Activated CD4-positive, alpha-beta T cell treated with anti-CD3 and anti-CD28 coated beads, Interleukin-2, Interleukin-6, amounts not matched to agents 100 ng/mL and 50 ng/mL, durations not matched to agents 16 hours and 8 hours (primary cell): ENCODE measurements at regions not wholly inside any gene's neighbourhood (a gene's known extent, or its start where the extent isn't known, plus 50 kb on each side); places are given as distances from the start of the nearest gene placed in this dataset.
"Not testable (repeated sequence)": the region's sequence is repeated elsewhere in the genome, so short reads cannot be mapped to it uniquely, and the experiment has no call there.

Experiments used
- DNase-seq: peaks from one replicate; pipeline ENCODE4 v3.0.0-alpha.2; 2020

DNA sequence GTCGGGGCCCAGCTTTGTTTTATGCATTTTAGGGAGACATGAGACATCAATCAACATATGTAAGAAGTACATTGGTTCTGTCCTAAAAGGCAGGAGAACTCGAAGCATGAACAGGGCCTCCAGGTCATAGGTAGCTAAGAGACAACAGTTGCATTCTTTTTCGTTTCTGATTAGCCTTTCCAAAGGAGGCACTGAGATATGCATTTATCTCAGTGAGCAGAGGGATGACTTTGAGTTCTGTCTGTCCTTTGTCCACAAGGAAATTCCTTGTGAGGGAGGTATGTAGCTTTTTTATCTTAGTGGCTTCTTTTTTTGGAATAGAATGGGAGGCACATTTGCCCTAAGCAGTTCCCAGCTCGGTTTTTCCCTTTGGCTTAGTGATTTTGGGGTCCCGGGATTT, 109.5 kb upstream of the KIF2A start:
- DNase-seq = not testable (repeated sequence)

DNA sequence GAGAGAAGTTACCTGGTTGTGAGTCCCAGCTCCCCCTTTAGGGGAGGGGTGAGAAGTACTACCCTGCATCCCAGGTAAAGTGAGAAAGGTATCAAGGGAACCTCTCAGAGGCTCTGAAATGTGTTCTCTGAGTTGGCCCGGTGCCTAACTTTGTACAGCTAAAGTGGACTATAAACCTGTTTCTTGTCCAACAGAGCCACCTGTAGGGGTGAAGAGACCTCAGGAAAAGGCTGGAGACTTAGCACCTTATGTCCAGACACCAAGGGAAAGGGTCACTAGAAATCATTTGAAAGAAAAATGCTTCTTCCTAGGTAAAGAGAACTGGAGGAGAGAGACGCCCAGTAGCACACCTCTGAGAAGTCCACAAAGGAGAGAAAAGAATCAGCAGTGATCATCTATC, 108.3 kb upstream of the KIF2A start:
- DNase-seq = no peak

DNA sequence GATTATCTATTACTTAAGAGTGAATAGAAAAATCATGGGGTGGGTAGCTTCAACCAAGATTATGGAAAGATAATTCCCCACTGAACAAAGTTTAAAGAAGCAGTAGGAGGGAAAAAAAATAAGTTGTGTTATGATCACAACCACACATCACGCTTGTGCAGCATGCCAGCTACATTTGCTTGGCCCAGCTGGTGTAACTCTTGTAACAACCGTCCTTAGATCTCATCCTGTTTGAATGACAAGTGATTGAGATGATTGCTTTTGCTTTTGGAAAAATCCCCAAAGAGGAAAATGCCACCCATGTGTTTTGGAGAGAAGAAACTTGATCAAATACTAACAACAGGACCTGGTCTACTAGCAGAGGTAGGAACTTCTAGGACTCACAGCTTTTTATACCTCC, 107.6 kb upstream of the KIF2A start:
- DNase-seq = no peak

DNA sequence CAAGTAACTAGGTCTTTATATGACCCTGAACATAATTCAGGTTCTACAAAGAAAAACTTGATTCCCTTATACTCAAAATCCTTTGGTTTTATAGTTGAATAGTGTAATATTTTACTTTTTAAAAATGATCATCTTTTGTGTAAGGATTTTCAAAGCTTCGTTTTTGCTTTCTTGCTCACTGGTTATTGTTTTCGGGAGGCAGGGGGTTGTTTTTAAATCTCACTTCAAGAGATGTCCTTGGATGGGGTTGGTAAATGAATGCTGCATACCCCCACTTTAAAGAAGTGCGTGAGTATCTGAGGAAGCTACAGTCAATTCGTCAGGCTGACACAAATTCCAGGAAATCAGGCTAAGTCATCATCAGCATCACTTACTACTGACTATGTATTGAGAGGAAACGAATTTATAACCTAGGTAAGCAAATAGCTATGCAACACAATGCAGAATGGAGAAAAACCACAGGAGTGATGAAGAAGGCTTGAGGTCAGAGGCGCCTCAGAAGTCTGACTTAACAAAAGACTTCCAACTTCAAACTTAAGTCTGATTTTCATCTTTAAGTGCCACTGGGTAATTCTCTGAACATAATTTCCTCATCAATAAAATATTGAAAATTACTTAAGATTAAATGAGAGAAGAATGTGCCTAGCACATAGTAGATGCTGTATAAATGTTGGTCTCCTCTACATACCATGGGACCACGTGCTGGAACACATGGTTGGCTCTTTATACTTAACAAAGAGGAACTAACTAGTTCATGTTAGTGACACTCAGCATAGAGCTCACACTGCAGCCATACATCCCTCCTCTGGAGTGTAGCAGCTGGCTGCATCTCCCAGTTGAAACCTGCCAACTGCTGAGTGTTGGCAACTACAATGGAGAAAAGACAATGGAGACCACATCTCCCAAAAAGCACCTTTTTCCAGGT, 106.0 kb upstream of the KIF2A start:
- DNase-seq = peak; percentile 50

DNA sequence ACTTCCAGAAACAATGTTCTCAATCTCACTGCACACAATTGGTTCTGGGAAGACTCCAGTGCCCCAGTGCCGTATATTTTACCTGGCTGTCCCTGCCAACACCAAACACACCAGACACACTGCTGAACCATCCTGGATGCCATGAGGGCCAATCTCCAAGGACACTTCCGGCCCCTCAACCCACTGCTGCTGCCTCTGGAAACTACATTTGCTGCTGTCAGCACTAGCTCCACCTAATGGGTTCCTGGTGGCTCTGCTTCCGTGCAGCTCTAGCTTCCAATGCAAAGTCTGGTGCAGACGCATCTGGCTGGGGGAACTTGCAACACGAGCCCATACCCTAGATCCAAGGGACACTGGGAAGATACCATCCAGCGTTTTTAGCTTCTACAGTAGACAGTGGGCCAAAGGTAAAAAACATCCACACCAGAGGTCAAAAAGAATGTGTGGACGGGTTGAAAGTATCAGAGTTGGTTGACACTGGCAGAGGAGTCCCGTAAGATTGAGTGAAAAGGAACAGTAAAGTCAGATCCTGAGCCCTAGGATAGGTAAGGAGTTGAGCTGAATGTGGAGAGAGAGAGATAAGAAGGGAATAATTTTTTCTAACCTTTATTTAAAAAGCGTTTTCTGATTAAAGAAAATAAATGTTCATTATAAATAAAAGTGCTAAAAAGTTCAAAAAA, 99.7 kb upstream of the KIF2A start:
- DNase-seq = no peak

DNA sequence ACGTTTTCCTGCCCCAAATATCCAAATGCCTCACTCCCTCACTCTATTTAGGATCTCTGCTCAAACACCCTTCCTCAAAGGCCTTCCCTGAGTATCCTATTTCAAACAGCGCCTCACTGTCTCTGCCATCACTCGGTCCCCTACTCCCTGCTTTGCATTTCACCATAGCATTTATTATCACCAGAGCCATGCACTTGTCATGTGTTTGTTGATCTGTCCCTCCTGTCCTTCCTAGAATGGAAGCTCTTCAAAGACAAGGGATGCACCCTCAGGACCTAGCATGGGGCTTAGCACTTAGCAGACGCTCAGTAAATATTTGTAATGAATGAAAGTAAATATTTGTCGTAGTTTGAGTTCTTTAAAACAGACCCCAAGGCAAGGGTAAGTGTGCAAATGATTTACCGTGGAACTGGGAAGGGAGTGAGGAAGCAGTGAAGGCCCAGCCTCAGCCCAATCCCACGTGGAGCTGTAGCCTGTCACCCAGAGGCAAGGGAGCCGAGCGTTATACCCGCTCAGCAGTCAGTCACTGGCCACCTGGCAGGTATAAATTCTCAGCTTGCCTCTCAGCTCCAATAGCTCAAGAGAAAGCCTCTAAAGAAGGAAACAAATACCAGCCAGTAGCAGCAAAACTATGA, 97.7 kb upstream of the KIF2A start:
- DNase-seq = no peak

DNA sequence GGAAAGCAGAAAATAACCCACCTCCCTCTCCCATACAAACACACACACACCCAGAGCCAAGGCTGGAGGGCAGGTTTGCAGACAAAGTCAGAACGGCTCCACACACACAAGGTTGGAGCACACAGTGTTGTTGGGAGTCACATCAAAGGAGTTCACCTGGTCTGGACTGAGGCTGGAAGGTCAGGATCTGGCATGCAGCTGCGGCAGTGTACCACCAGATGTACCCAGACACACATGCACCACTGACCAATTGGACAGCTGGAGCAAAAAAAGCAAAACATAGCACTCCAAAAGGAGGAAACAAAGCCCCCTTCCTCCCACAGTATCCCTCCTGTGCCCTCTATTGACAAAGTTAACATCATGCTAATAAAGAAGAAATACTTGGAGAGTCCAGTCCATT, 94.6 kb upstream of the KIF2A start:
- no peak for DNase-seq

DNA sequence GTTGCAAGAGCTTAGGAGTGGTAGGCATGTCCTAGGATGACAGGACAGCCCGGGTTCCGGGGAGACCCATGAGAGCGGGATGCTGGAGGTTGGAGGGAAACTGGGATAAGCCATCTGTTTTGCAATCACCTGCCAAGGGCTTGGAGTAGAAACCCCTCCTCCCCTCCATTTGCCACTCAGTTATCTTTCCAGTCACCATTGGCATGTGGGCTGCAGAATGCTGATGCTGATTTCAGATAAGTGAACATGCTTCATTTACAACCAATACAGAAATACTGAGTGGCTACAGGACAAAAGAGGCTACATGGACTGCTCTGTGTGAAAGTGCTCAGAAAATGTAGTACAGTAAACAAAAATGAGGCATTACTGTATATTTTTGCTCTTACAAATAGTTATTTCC, 93.4 kb upstream of the KIF2A start:
- DNase-seq = no peak

DNA sequence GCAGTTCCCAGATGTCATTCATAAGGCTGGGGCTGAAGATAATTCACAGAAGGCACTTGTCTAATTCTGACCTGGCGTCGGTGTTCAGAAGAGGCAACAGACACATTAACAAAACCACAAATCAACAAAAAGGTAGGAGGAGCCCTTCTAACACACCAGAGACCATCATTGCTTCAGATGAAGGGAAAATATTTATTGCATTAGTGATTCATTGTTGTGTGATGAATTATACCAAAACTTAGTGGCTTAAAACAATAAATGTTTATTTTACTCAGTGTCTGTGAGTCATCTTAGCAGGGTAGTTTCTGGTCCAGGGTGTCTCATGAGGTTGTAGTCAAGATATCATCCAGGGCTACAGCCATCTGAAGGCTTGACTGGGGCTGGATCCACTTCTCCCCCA, 91.3 kb upstream of the KIF2A start:
- DNase-seq = peak; percentile 22

DNA sequence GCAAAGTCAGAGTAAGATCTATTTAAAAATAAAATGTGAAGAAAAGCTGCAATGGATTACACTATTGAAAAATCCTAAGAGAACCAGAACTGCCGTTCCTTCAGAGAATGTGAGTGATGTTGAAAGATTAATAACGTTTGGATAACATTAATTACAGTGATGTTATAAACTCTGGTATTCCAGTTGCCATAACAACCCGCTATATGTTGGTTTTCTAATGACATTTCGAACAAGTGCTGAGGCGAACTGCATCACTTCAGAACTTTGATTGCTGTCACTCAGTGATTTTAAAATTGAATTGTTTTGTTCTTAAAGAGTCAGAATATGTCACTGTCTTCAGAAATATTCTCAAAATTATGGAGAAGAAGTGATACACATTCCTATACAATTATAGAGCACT, 89.4 kb upstream of the KIF2A start:
- DNase-seq = not testable (repeated sequence)

DNA sequence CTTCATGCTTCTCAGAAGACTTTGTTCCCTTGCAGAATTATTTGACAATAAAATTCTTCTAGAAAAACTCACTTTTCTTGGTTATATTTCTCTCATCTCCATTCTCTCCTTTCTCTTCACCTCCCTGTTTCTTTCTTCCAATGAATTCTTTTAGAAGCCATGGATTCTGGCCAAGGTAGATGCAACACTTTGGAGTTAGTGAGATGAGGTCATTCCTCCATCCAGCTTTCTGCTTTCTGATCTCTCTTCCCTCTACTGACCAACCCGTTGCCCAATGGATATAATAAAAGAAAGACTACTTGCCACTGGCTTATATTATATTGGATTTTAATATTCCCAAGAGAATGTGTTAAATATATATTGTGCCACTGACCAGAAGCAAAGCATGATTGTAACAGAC, 88.9 kb upstream of the KIF2A start:
- DNase-seq = not testable (repeated sequence)

DNA sequence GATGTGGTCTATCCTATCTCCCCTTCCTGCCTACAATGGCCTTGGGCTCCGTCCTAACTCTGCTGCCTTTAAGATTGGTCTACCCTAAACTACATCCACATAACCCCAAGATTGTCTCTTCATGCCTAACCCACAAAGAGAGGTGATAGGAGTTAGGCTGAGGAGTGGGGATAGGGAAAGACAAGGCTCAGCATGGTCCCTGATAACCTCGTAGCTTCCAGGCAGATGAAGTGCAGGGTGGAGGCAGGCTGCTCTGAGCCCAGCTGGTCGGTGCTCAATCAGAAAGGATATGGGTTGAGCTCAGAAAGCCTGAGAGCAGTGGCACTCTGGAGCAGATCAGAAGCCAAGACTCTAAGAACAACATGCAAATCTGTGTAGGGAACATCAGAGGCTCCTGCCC, 87.1 kb upstream of the KIF2A start:
- not testable (repeated sequence) for DNase-seq

DNA sequence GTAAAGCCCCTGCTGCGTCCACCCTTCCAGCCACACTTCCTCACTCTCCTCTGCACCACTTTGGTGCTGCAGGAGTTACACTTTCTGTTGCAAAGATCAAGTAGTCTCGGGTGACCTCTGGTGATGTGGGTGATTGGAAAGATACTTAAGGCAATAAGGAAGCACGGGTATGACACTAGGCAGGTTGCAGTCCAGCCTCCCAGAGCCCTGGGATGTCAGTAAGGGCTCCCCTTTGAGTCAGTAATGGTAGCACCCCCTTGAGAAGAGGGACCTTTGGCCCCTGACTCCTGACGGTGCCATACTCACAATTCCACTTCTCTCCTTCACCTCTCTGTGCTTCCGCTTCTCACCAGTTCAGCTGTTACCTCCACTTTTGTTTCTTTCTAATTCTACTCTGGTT, 84.1 kb upstream of the KIF2A start:
- DNase-seq = not testable (repeated sequence)

DNA sequence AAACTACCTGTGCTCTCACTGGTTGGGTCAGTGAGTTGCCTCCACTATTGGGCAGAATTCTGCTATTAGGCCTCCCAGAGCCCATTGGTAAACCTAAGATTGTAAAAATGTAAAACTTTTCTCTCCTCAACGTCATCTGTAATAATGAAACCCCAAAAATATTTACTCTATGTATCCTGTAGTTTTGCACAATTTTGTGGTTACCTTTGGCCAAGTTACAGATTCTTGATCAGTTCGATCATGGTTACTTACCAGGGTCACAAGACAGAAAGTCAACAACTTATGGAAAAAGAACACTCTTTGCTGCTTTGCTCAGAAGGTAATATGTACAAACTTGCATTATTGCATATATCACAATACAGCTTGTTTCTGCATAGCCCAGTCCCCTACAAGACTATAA, 83.7 kb upstream of the KIF2A start:
- DNase-seq = not testable (repeated sequence)

DNA sequence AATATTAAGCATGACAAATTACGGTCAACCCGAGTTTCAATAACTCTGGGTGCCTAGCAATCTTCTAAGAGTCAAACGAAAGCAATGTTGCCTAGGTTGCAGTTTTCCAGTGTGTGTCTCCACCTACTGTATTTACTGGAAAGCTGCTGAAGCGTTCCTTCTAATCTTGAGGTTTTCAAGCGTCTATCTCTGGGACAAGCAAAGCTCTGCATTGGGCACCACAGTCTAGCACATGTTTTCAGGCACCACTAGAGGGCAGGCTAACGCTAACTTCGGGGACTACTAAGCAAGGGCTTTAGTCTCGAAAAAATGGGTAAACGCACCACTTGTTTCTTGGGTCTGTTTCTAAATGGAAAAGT, 82.7 kb upstream of the KIF2A start:
- peak; percentile 89 for DNase-seq

DNA sequence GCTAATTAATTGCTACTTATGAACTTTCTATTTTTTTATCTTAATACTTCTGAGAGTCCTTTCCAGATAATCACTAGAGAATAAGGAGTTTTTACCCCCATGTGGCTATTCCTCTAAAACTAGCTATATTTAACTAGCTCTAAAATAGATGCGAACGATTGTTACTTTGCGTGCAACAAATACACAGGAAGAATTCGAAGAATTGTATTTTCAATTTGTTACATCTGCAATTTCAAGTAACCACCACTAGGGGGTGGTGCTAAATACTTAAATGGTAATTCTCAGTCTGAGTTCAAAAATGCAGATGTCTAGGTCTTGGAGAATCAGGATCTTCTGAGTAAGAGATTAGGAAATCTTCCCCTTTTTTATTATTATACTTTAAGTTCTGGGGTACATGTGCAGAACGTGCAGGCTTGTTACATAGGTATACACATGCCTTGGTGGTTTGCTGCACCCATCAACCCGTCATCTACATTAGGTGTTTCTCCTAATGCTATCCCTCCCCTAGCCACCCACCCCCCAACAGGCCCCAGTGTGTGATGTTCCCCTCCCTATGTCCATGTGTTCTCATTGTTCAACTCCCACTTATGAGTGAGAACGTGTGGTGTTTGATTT, 80.9 kb upstream of the KIF2A start:
- DNase-seq = not testable (repeated sequence)

DNA sequence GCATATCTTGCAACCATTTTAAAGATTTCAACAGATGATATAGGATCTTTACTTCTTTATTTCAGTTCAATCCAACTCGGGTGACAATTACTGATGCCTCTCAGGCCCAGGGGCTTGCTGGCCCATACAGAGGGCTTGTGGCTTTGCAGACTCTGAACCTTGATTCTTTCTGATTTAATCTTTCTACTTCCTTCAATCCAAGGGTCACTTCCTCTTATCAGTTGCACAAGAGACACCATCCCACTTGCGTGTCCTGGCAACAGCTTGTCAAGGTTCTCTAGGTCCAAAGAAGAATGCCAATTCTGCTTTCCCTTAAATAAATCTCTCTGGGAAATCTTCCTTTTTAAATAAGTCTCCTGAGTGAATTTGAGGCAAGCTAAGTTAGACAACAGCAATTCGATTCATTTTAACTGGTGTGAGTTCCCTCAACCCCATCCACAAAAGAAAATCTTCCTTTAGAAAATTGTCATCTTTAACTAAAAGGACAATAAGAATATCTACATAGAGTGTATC, 75.1 kb upstream of the KIF2A start:
- DNase-seq = not testable (repeated sequence)

DNA sequence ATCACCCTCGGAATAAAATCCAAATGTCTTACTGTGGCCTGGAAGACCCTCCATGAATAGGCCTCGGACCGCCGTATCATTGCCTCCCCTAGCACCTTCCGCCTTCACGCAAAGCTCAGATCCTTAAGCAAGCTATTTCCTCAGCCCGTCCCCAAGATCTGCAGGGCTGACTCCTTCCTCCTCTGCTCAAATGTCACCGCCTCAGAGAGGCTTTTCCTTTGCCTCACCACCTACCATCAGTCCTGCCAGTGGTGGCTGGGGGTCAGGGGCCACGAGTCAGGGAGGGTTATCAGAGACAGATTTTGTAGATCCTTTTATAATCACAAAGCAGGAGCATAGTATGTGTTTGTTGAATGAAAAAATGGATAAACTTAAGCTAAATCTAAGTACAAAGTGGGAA, 74.4 kb upstream of the KIF2A start:
- no peak for DNase-seq

DNA sequence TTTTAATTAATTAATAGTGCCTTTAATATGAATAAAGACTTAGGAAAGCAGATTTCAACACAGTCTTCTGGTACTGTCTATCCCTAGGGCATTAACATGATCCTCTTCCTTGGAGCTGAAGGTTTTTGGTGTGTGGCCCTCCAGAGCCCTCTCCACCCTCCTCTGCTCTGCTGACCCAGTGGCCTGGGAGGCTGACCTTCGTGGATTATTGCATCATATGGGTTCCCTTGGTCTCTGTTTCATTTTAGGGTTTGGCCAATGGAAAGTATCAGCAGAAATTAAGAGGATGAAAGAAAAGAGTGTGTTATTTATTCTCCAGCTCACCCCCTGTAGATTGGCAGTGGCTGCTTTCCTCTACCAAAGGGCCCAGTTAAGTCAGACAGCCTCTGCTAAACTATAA, 73.8 kb upstream of the KIF2A start:
- not testable (repeated sequence) for DNase-seq

DNA sequence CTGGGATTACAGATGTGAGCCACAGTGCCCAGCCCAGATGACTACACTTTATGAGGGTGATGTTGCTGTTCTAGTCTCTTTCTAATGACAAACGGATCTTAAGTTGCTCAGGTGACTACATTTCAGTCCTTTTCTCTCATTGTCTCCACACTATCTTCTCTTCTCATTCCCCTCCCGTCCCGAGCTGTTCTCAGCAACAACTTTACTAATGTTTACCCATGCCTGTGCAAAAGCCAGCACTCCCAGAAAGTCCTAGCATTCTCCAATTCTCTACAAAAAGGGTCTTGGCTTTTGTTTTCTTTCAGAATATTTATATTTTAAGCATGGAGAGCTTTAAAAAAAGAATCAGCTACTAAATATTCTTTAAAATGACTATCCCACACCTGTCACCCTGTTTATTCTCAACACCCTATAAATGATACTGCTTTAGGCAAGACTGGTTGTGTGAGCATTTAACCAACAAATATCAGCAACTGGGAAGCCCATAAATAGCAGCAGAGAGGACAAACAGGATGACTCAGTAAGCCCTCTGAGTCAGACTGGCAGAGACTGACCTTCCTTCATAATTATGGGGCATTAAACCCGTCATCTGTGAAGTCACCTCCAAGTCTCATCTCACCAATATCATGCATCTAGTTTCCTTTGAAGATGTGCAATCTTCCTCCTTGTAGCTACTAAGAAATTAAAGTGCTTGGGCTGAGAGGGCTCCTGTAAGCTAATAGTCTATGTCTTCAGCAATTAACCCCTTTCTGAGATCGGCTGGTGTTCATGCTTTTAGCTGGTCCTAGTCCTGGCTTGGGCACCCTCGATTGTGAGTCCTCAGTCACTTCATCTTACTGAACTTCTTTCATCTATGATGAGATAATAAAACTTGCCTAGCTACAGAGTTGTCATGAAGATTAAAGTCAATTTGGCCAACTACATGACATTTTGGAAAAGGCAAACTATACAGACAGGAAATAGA, 72.6 kb upstream of the KIF2A start:
- peak; percentile 72 for DNase-seq

DNA sequence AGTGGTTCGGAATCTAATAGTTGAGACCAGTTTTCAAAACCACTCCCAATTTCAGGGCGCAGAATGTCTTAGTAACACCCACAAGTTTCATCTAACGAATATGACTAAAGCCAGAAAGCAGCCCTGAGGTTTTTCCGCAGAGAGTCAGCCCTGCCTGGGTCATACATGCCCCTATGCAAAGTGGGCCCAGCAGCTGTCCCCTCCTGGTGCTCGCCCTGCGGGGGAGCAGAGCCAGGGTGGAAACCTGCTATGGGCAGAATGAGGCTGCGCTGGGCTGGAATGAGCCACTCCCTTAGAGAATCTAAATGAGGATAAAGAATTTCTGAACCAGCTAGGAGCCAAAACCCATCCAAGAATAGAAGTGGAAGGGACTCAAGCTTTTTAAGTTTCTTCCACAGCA, 69.4 kb upstream of the KIF2A start:
- DNase-seq = peak; percentile 74

DNA sequence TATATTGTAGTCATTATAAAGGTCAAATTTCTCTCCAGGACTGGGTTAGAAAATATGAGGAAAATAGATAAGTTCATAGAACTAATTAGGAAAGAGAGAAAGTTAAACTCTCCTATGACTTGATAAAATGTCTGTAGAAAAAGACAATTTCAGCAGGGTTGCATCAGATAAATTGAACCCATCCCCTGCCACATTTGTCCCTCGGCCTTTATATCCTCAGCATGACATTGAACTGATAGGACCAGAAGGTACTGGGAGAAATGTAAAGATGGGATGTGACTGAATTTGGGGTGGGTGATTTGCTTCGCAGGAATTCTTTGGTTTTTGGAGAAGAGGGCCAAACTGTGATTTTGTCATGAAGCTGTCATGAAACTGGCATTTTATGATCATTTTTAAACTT, 68.1 kb upstream of the KIF2A start:
- not testable (repeated sequence) for DNase-seq
